ENCODE measurements at regions not wholly inside any gene's neighbourhood (a gene's known extent, or its start where the extent isn't known, plus 50 kb on each side); places are given as distances from the start of the nearest gene placed in this dataset.

GRCh38 chr6:16837217-16837972 is 76.1 kb upstream of the ATXN1 start:
- no peaks in the 10 kb centered on the region for H3K9me3 Mint-ChIP-seq
- H3K27ac Mint-ChIP-seq = peak overlapping the region; percentile 85
- H3K36me3 Mint-ChIP-seq (ENCODE audit: low read depth) = no peaks in the 10 kb centered on the region
- ChIA-PET POLR2A (interaction anchor here (0.6 to 1.9 kb wide), 7 partner anchors 9 to 1936 kb away, joined by 3 to 14 read pairs (median 3); partner anchors contain the start of gene ATXN1), CTCF (interaction anchor here (0.6 to 1.1 kb wide), 6 partner anchors 10 to 506 kb away, joined by 3 read pairs; no protein-coding TSS in a partner anchor)
- peaks cover 7% of the 10 kb centered on the region for H3K27me3 Mint-ChIP-seq
- H3K4me3 Mint-ChIP-seq = peak overlapping the region; percentile 68
- no peak for DNase-seq
- H3K4me1 Mint-ChIP-seq = peaks cover 39% of the 10 kb centered on the region

- Mint-ChIP-seq H3K4me1 (peaks cover 39% of the 10 kb centered on the region), H3K27me3 (peaks cover 5% of the 10 kb centered on the region), H3K27ac (peak overlapping the region; percentile 85), H3K4me3 (peak overlapping the region; percentile 68), H3K36me3 (ENCODE audit: low read depth) (no peaks in the 10 kb centered on the region), H3K9me3 (no peaks in the 10 kb centered on the region)
- DNase-seq = no peak
- ChIA-PET CTCF (interaction anchor here (0.6 to 1.1 kb wide), 5 partner anchors 9 to 505 kb away, joined by 3 read pairs; no protein-coding TSS in a partner anchor), POLR2A (interaction anchor here (0.7 to 1.9 kb wide), 4 partner anchors 10 to 74 kb away, joined by 3 to 14 read pairs (median 3); partner anchors contain the start of gene ATXN1)
Measured at GRCh38 chr6:16836144-16836981, 75.1 kb upstream of the ATXN1 start.

GRCh38 chr6:16834242-16834641 is 73.0 kb upstream of the ATXN1 start:
- Mint-ChIP-seq H3K4me1 (peaks cover 28% of the 10 kb centered on the region), H3K9me3 (no peaks in the 10 kb centered on the region), H3K36me3 (ENCODE audit: low read depth) (no peaks in the 10 kb centered on the region), H3K27me3 (peaks cover 2% of the 10 kb centered on the region), H3K4me3 (no peak overlapping the region), H3K27ac (no peak overlapping the region)
- no peak for DNase-seq
- CTCF ChIA-PET = no interaction called here
- POLR2A ChIA-PET = no interaction called here

GRCh38 chr6:16832721-16833120 is 71.5 kb upstream of the ATXN1 start:
- Mint-ChIP-seq H3K9me3 (no peaks in the 10 kb centered on the region), H3K4me3 (no peak overlapping the region), H3K27me3 (peaks cover 2% of the 10 kb centered on the region), H3K36me3 (ENCODE audit: low read depth) (no peaks in the 10 kb centered on the region), H3K4me1 (peaks cover 27% of the 10 kb centered on the region), H3K27ac (no peak overlapping the region)
- ChIA-PET POLR2A (no interaction called here), CTCF (no interaction called here)
- no peak for DNase-seq

- peaks cover 6% of the 10 kb centered on the region for H3K27me3 Mint-ChIP-seq
- H3K4me1 Mint-ChIP-seq = peaks cover 27% of the 10 kb centered on the region
- H3K36me3 Mint-ChIP-seq (ENCODE audit: low read depth) = no peaks in the 10 kb centered on the region
- DNase-seq = no peak
- ChIA-PET CTCF (interaction anchor here (0.9 kb wide), 1 partner anchor 515 kb away, joined by 3 read pairs; no protein-coding TSS in a partner anchor), POLR2A (no interaction called here)
- H3K27ac Mint-ChIP-seq = no peak overlapping the region
- H3K4me3 Mint-ChIP-seq = no peak overlapping the region
- no peaks in the 10 kb centered on the region for H3K9me3 Mint-ChIP-seq
Measured at GRCh38 chr6:16832043-16832567, 70.8 kb upstream of the ATXN1 start.

GRCh38 chr6:16831136-16831535 is 69.9 kb upstream of the ATXN1 start:
- DNase-seq = no peak
- H3K4me3 Mint-ChIP-seq = no peak overlapping the region
- no peak overlapping the region for H3K27ac Mint-ChIP-seq
- CTCF ChIA-PET = no interaction called here
- peaks cover 21% of the 10 kb centered on the region for H3K4me1 Mint-ChIP-seq
- no peaks in the 10 kb centered on the region for H3K9me3 Mint-ChIP-seq
- H3K27me3 Mint-ChIP-seq = peaks cover 10% of the 10 kb centered on the region
- POLR2A ChIA-PET = no interaction called here
- no peaks in the 10 kb centered on the region for H3K36me3 Mint-ChIP-seq (ENCODE audit: low read depth)

- Mint-ChIP-seq H3K9me3 (no peaks in the 10 kb centered on the region), H3K27me3 (peaks cover 17% of the 10 kb centered on the region), H3K27ac (no peak overlapping the region), H3K36me3 (ENCODE audit: low read depth) (no peaks in the 10 kb centered on the region), H3K4me3 (no peak overlapping the region), H3K4me1 (peaks cover 17% of the 10 kb centered on the region)
- ChIA-PET POLR2A (interaction anchor here (1.1 kb wide), 1 partner anchor 9 kb away, joined by 4 read pairs; no protein-coding TSS in a partner anchor), CTCF (no interaction called here)
- no peak for DNase-seq
Measured at GRCh38 chr6:16828058-16828457, 66.8 kb upstream of the ATXN1 start.

GRCh38 chr6:16827627-16828026 is 66.4 kb upstream of the ATXN1 start:
- H3K9me3 Mint-ChIP-seq = no peaks in the 10 kb centered on the region
- peaks cover 17% of the 10 kb centered on the region for H3K4me1 Mint-ChIP-seq
- no peaks in the 10 kb centered on the region for H3K36me3 Mint-ChIP-seq (ENCODE audit: low read depth)
- POLR2A ChIA-PET = interaction anchor here (1.1 kb wide), 1 partner anchor 10 kb away, joined by 4 read pairs; no protein-coding TSS in a partner anchor
- no peak overlapping the region for H3K27ac Mint-ChIP-seq
- H3K4me3 Mint-ChIP-seq = no peak overlapping the region
- H3K27me3 Mint-ChIP-seq = peaks cover 20% of the 10 kb centered on the region
- CTCF ChIA-PET = interaction anchor here (1.0 kb wide), 1 partner anchor 9 kb away, joined by 3 read pairs; no protein-coding TSS in a partner anchor
- DNase-seq = no peak

GRCh38 chr6:16825784-16826183 is 64.5 kb upstream of the ATXN1 start:
- peaks cover 24% of the 10 kb centered on the region for H3K27me3 Mint-ChIP-seq
- no peaks in the 10 kb centered on the region for H3K36me3 Mint-ChIP-seq (ENCODE audit: low read depth)
- H3K27ac Mint-ChIP-seq = no peak overlapping the region
- CTCF ChIA-PET = no interaction called here
- no peak overlapping the region for H3K4me3 Mint-ChIP-seq
- POLR2A ChIA-PET = no interaction called here
- DNase-seq = no peak
- H3K9me3 Mint-ChIP-seq = no peaks in the 10 kb centered on the region
- H3K4me1 Mint-ChIP-seq = peaks cover 17% of the 10 kb centered on the region

- Mint-ChIP-seq H3K4me1 (peaks cover 17% of the 10 kb centered on the region), H3K4me3 (no peak overlapping the region), H3K27ac (no peak overlapping the region), H3K36me3 (ENCODE audit: low read depth) (no peaks in the 10 kb centered on the region), H3K27me3 (peaks cover 30% of the 10 kb centered on the region), H3K9me3 (no peaks in the 10 kb centered on the region)
- POLR2A ChIA-PET = no interaction called here
- DNase-seq = no peak
- CTCF ChIA-PET = interaction anchor here (1.5 kb wide), 1 partner anchor 54 kb away, joined by 4 read pairs; no protein-coding TSS in a partner anchor
Measured at GRCh38 chr6:16824845-16825685, 63.8 kb upstream of the ATXN1 start.

GRCh38 chr6:16823718-16824352 is 62.6 kb upstream of the ATXN1 start:
- Mint-ChIP-seq H3K27ac (no peak overlapping the region), H3K27me3 (peaks cover 36% of the 10 kb centered on the region), H3K4me1 (peaks cover 17% of the 10 kb centered on the region), H3K9me3 (no peaks in the 10 kb centered on the region), H3K36me3 (ENCODE audit: low read depth) (no peaks in the 10 kb centered on the region), H3K4me3 (no peak overlapping the region)
- ChIA-PET POLR2A (no interaction called here), CTCF (interaction anchor here (1.5 kb wide), 1 partner anchor 52 kb away, joined by 4 read pairs; no protein-coding TSS in a partner anchor)
- no peak for DNase-seq
